ENCODE measurements at regions not wholly inside any gene's neighbourhood (a gene's known extent, or its start where the extent isn't known, plus 50 kb on each side); places are given as distances from the start of the nearest gene placed in this dataset.

- no peak for DNase-seq (ENCODE audit: low read depth in 1 of 2, low spot score in 1 of 2)
- TF ChIP-seq HDAC2 (IDR thresholded peaks at IDR 0.05) (no peak), EHF (CRISPR knock-in tag; IDR thresholded peaks at IDR 0.05) (no peak), REST (IDR thresholded peaks at IDR 0.05) (no peak), CHD4 (IDR thresholded peaks at IDR 0.05; ENCODE audit: borderline replicate concordance) (no peak), EHMT2 (IDR thresholded peaks at IDR 0.05; ENCODE audit: low read depth) (no peak), HOXB13 (CRISPR knock-in tag; IDR thresholded peaks at IDR 0.05; ENCODE audit: low read depth) (no peak), HOXA7 (CRISPR knock-in tag; IDR thresholded peaks at IDR 0.05) (no peak), CEBPB (IDR thresholded peaks at IDR 0.05) (no peak), MAFK (IDR thresholded peaks at IDR 0.05; ENCODE audit: partially characterized antibody) (no peak), PHF8 (IDR thresholded peaks at IDR 0.05; ENCODE audit: borderline replicate concordance, low read depth) (no peak), PBX3 (IDR thresholded peaks at IDR 0.05) (no peak), ZFP36 (IDR thresholded peaks at IDR 0.05; ENCODE audit: borderline replicate concordance, partially characterized antibody) (no peak)
- CTCF ChIA-PET, result no interaction called here
- FAIRE-seq, result no peak
- no peak for ATAC-seq
- POLR2A ChIA-PET, result no interaction called here
- H3K9me3 ChIP-seq, result no peaks in the 10 kb centered on the region
- H3K4me2 ChIP-seq, result no peak overlapping the region
- no peak overlapping the region for H3K27ac ChIP-seq
- H3K4me1 ChIP-seq, result no peaks in the 10 kb centered on the region
- H3K4me3 ChIP-seq, result no peak overlapping the region
Observed at GRCh38 chr1:189550498-189550897, 927.2 kb downstream of the BRINP3 start.

GRCh38 chr1:189563784-189564183, 913.9 kb downstream of the BRINP3 start:
- no peak for TF ChIP-seq HOXB13 (CRISPR knock-in tag; IDR thresholded peaks at IDR 0.05; ENCODE audit: low read depth)
- TF ChIP-seq CBX8 (IDR thresholded peaks at IDR 0.05), result no peak
- no peak for TF ChIP-seq EHF (CRISPR knock-in tag; IDR thresholded peaks at IDR 0.05)
- no peak for TF ChIP-seq ZFP36 (IDR thresholded peaks at IDR 0.05; ENCODE audit: borderline replicate concordance, partially characterized antibody)
- TF ChIP-seq HEYL (CRISPR knock-in tag; IDR thresholded peaks at IDR 0.05), result no peak
- no peak for TF ChIP-seq TP53 (CRISPR knock-in tag; IDR thresholded peaks at IDR 0.05)
- TF ChIP-seq POLR2A (IDR thresholded peaks at IDR 0.05; ENCODE audit: low read length), result no peak
- H3K27ac ChIP-seq, result no peak overlapping the region
- CTCF ChIA-PET, result no interaction called here
- POLR2A ChIA-PET, result no interaction called here
- H3K4me1 ChIP-seq, result no peaks in the 10 kb centered on the region
- no peak overlapping the region for H3K4me2 ChIP-seq
- FAIRE-seq (no peak), DNase-seq (ENCODE audit: low read depth in 1 of 2, low spot score in 1 of 2) (no peak), ATAC-seq (no peak)
- no peaks in the 10 kb centered on the region for H3K9me3 ChIP-seq
- WGBS (ENCODE audit: missing lambda C conversion rate), result 90% methylated on average over 4 of the region's 4 CpGs
- H3K4me3 ChIP-seq, result no peak overlapping the region

GRCh38 chr1:189567890-189568289, 909.8 kb downstream of the BRINP3 start:
- ATAC-seq (no peak), DNase-seq (ENCODE audit: low read depth in 1 of 2, low spot score in 1 of 2) (no peak), FAIRE-seq (no peak)
- Histone ChIP-seq H3K4me3 (no peak overlapping the region), H3K27ac (no peak overlapping the region), H3K4me1 (no peaks in the 10 kb centered on the region), H3K4me2 (no peak overlapping the region), H3K9me3 (no peaks in the 10 kb centered on the region)
- no peak for TF ChIP-seq REST (IDR thresholded peaks at IDR 0.05)
- ChIA-PET POLR2A (no interaction called here), CTCF (no interaction called here)
- 34% methylated on average over 1 of the region's 1 CpG for WGBS (ENCODE audit: missing lambda C conversion rate)

Measured in A549 (cell line).